ENCODE measurements at regions not wholly inside any gene's neighbourhood (a gene's known extent, or its start where the extent isn't known, plus 50 kb on each side); places are given as distances from the start of the nearest gene placed in this dataset.
A peak's percentile ranks its signal among the peaks of the same experiment; 100 is the strongest.

GRCh38 chr1:224541072-224541790, 74.9 kb upstream of the CNIH3 start:
- Histone ChIP-seq H3K79me2 (ENCODE audit: control insufficient read depth in 1 of 2, insufficient read depth in 2 of 2, low read length in 2 of 2) (no peaks in the 10 kb centered on the region), H3K9ac (replicated peaks in 1 of 4; ENCODE audit: extremely low read depth in 1 of 4, low read depth in 3 of 4, low read length in 3 of 4) (no peak overlapping the region), H4K91ac (replicated peaks; ENCODE audit: insufficient read length, low read length) (no peak overlapping the region), H2BK20ac (ENCODE audit: low read length) (no peak overlapping the region), H4K20me1 (replicated peaks in 1 of 2; ENCODE audit: control insufficient read depth in 1 of 2, insufficient read depth in 2 of 2, low read length in 2 of 2) (no peaks in the 10 kb centered on the region), H2AFZ (ENCODE audit: low read length) (no peak overlapping the region), H3K27ac (ENCODE audit: low read depth, low read length) (no peak overlapping the region), H2BK120ac (replicated peaks; ENCODE audit: low read depth, low read length) (no peak overlapping the region), H3K23me2 (ENCODE audit: low read depth, low read length) (no peaks in the 10 kb centered on the region), H3K27me3 (replicated peaks in 1 of 4; ENCODE audit: control insufficient read depth in 3 of 4, extremely low read depth in 1 of 4, insufficient read depth in 3 of 4, low read length in 3 of 4) (no peaks in the 10 kb centered on the region), H3K14ac (ENCODE audit: insufficient read length) (no peak overlapping the region), H2BK5ac (ENCODE audit: low read depth, low read length) (no peak overlapping the region), H3K56ac (replicated peaks; ENCODE audit: insufficient read length, low read depth, low read length) (no peak overlapping the region), H3K36me3 (ENCODE audit: control insufficient read depth in 2 of 4, insufficient read depth in 4 of 4, low read length in 3 of 4) (no peaks in the 10 kb centered on the region; a peak in 2 of 8 replicates), H3K9me3 (ENCODE audit: insufficient read depth in 2 of 2, low read depth in 1 of 2, low read length in 1 of 2) (0 out of 4 replicates have a peak, but pooled peaks cover 0 to 4% of the 10 kb centered on the region in 2 experiments), H3K18ac (ENCODE audit: extremely low read depth, low read length) (no peak overlapping the region), H2BK12ac (ENCODE audit: low read depth, low read length) (no peak overlapping the region), H3K4me1 (replicated peaks in 1 of 4; ENCODE audit: control insufficient read depth in 3 of 4, insufficient read depth in 4 of 4, low read length in 3 of 4) (peaks cover 0 to 4% (median 0%) of the 10 kb centered on the region in 4 experiments; a peak in 1 of 7 replicates), H4K8ac (ENCODE audit: extremely low read depth, insufficient read depth, low read length) (no peak overlapping the region), H3K23ac (ENCODE audit: insufficient read length) (no peak overlapping the region), H2AK5ac (ENCODE audit: low read depth, low read length) (no peak overlapping the region), H4K5ac (ENCODE audit: insufficient read length, low read depth, low read length) (no peak overlapping the region), H3K4me2 (ENCODE audit: insufficient read depth in 1 of 2, low read depth in 2 of 2, low read length in 2 of 2) (no peak overlapping the region), H3K79me1 (ENCODE audit: low read depth, low read length) (no peaks in the 10 kb centered on the region), H3K4ac (replicated peaks; ENCODE audit: insufficient read length, low read depth, low read length) (no peak overlapping the region), H3K4me3 (ENCODE audit: extremely low read depth in 1 of 4, insufficient read depth in 2 of 4, low read depth in 3 of 4, low read length in 4 of 4) (no peak overlapping the region), H2BK15ac (ENCODE audit: low read length) (no peak overlapping the region)
- FAIRE-seq = no peak
- DNase-seq (ENCODE audit: low read depth in 1 of 2, low spot score in 2 of 2) = no peak
- 94% methylated on average over 3 of the region's 3 CpGs; no CpG with 5 or more reads in 1 of the 2 experiments for WGBS, 2 experiments (ENCODE audit: extremely low coverage in 1 of 2, insufficient coverage in 1 of 2, insufficient read length in 1 of 2, insufficient replicate concordance in 2 of 2, low coverage in 1 of 2, low lambda C conversion rate in 2 of 2, missing lambda C conversion rate in 1 of 2)
- ChIA-PET POLR2A (ENCODE audit: partially characterized antibody) (interaction anchor here (0.5 kb wide), 1 partner anchor 15 kb away, joined by 3 read pairs; no protein-coding TSS in a partner anchor), CTCF (ENCODE audit: partially characterized antibody) (interaction anchor here (0.8 kb wide), 1 partner anchor 138 kb away, joined by 3 read pairs; no protein-coding TSS in a partner anchor)
- TF ChIP-seq SIX5 (IDR thresholded peaks at IDR 0.05; ENCODE audit: low read depth, low read length) (no peak), MAFK (IDR thresholded peaks at IDR 0.05; ENCODE audit: low read depth, low read length) (peak; percentile 89), POLR2A (IDR thresholded peaks at IDR 0.05; ENCODE audit: control extremely low read depth in 1 of 2, low read depth in 2 of 2, low read length in 2 of 2) (no peak), CTBP2 (IDR thresholded peaks at IDR 0.05; ENCODE audit: borderline replicate concordance, insufficient read depth, insufficient read length, low read length) (no peak)

All from H1 (cell line).